Kidney (tissue), 13 donors: ENCODE measurements at regions not wholly inside any gene's neighbourhood (a gene's known extent, or its start where the extent isn't known, plus 50 kb on each side); places are given as distances from the start of the nearest gene placed in this dataset.
"Not testable (repeated sequence)": the region's sequence is repeated elsewhere in the genome, so short reads cannot be mapped to it uniquely, and the experiment has no call there.

Source experiments
- DNase-seq, 5 donors: peaks; one replicate each; pipeline ENCODE4 v3.0.0-alpha.2; 2013 to 2020
- FAIRE-seq: peaks from 2 replicates; lab custom pipeline; 2012; peaks lifted over from hg19 to GRCh38; lab: Jason Lieb, UNC
- H3K27ac ChIP-seq, 2 donors: one replicate each; pipeline ENCODE4 v1.7.0; 2013; ENCODE audit warnings: low read depth in 2 of 2, low read length in 2 of 2, inconsistent platforms in 1 of 2
- H3K27me3 ChIP-seq: one replicate; pipeline ENCODE4 v1.7.1; 2013; ENCODE audit warnings: low read length, inconsistent platforms; ENCODE audit not compliant: control insufficient read depth, insufficient read depth
- H3K36me3 ChIP-seq, 3 donors: one replicate each; pipeline versions ENCODE4 v1.7.0 to v1.7.1; 2013; ENCODE audit warnings: low read length in 3 of 3, control low read depth in 1 of 3, inconsistent platforms in 1 of 3; ENCODE audit not compliant: insufficient read depth in 3 of 3, control insufficient read depth in 2 of 3
- H3K4me1 ChIP-seq, 3 donors: one replicate each; pipeline versions ENCODE4 v1.7.0 to v1.7.1; 2013; ENCODE audit warnings: low read length in 3 of 3, inconsistent platforms in 1 of 3, low read depth in 1 of 3; ENCODE audit not compliant: control insufficient read depth in 2 of 3, insufficient read depth in 2 of 3
- H3K4me3 ChIP-seq, 3 donors: one replicate each; pipeline versions ENCODE4 v1.7.0 to v1.8.1; 2013; ENCODE audit warnings: low read length in 3 of 3, control low read depth in 1 of 3, inconsistent platforms in 1 of 3
- H3K9ac ChIP-seq, 3 donors: one replicate each; pipeline versions ENCODE4 v1.7.0 to v1.7.1; 2013; ENCODE audit warnings: low read length in 3 of 3, control low read depth in 1 of 3, inconsistent platforms in 1 of 3
- H3K9me3 ChIP-seq, 3 donors: one replicate each; pipeline versions ENCODE4 v1.7.0 to v1.7.1; 2013; ENCODE audit warnings: low read length in 3 of 3, control low read depth in 1 of 3, inconsistent platforms in 1 of 3; ENCODE audit not compliant: control insufficient read depth in 2 of 3, insufficient read depth in 1 of 3
- intact Hi-C: fragments of 100-400 bp; cut with DNase I; formaldehyde crosslinking; loops from one replicate; pipeline ENCODE4 v1.11.1; 2022
- TF ChIP-seq, protein P1 (sequence below): IDR thresholded peaks from 3 replicates; pipeline ENCODE4 v1.5.1; 2012; ENCODE audit warnings: mild to moderate bottlenecking, moderate library complexity, borderline replicate concordance; ENCODE audit not compliant: insufficient read depth; ENCODE audit errors: extremely low read depth
- donor health status: control.
- donor health status: control.
- donor health status: control.
- donor health status: control.
- donor health status: control.
- donor health status: DM: yes; HTN: yes; CAD: no.
- donor health status: Normal renal cell carcinoma (clear cell type).

GRCh38 chr14:40365305-40365704, 933.1 kb upstream of the FBXO33 start:
- intact Hi-C loops = no loop called here
- no peak overlapping the region for H3K27ac ChIP-seq
- no peaks in the 10 kb centered on the region for H3K4me1 ChIP-seq
- H3K4me3 ChIP-seq = no peak overlapping the region
- TF ChIP-seq, protein P1, sequence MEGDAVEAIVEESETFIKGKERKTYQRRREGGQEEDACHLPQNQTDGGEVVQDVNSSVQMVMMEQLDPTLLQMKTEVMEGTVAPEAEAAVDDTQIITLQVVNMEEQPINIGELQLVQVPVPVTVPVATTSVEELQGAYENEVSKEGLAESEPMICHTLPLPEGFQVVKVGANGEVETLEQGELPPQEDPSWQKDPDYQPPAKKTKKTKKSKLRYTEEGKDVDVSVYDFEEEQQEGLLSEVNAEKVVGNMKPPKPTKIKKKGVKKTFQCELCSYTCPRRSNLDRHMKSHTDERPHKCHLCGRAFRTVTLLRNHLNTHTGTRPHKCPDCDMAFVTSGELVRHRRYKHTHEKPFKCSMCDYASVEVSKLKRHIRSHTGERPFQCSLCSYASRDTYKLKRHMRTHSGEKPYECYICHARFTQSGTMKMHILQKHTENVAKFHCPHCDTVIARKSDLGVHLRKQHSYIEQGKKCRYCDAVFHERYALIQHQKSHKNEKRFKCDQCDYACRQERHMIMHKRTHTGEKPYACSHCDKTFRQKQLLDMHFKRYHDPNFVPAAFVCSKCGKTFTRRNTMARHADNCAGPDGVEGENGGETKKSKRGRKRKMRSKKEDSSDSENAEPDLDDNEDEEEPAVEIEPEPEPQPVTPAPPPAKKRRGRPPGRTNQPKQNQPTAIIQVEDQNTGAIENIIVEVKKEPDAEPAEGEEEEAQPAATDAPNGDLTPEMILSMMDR = no peak
- no peaks in the 10 kb centered on the region for H3K36me3 ChIP-seq
- no peaks in the 10 kb centered on the region for H3K27me3 ChIP-seq
- no peak for FAIRE-seq
- H3K9me3 ChIP-seq = no peaks in the 10 kb centered on the region
- no peak overlapping the region for H3K9ac ChIP-seq
- no peak for DNase-seq

DNA sequence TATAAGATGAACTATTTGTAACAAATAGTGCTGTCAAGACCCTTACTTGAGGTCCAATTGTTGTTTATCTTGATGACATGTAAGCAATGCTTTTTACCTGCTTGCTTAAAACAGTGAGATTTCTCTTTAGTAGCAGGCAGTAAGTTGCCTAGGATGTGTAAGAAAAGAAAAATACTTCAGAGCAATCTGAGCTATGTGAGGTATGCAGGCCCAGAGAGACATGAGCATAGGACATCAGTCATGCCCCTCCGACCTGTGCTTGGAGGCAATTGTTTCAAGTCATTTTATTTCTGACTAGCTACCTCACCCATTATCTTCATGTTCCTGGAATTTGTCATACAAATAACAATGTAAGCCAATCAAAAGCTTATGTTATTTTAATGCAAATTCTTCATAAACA, 930.6 kb upstream of the FBXO33 start:
- H3K4me3 ChIP-seq = no peak overlapping the region
- FAIRE-seq (no peak), DNase-seq (no peak)
- TF ChIP-seq, protein P1 = no peak
- H3K27ac ChIP-seq = no peak overlapping the region
- H3K9me3 ChIP-seq = no peaks in the 10 kb centered on the region
- H3K9ac ChIP-seq = no peak overlapping the region
- intact Hi-C loops = no loop called here
- H3K36me3 ChIP-seq = no peaks in the 10 kb centered on the region
- H3K27me3 ChIP-seq = no peaks in the 10 kb centered on the region
- no peaks in the 10 kb centered on the region for H3K4me1 ChIP-seq

DNA sequence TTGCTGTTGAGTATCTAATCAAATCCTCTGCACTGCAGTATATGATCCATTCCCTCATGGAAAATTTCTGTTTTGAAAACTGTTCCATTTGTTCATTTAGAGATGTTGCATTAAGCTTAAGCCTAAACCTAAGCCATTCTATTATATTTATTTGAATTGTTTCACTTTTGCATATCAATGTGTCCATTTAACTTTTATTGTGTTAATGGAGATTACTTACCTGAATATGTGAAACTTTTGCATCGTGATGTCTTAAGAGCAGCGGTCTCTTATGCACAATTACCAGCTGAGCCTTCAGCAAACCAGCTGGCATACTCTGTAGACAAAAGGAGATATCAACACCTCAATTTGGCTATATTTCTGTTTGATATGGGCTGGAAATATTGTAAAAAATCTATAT, 922.5 kb upstream of the FBXO33 start:
- no peaks in the 10 kb centered on the region for H3K36me3 ChIP-seq
- TF ChIP-seq, protein P1 = no peak
- H3K27me3 ChIP-seq = no peaks in the 10 kb centered on the region
- intact Hi-C loops = no loop called here
- no peak for DNase-seq
- H3K9me3 ChIP-seq = no peaks in the 10 kb centered on the region
- H3K9ac ChIP-seq = no peak overlapping the region
- no peak overlapping the region for H3K27ac ChIP-seq
- FAIRE-seq = no peak
- no peaks in the 10 kb centered on the region for H3K4me1 ChIP-seq
- H3K4me3 ChIP-seq = no peak overlapping the region

DNA sequence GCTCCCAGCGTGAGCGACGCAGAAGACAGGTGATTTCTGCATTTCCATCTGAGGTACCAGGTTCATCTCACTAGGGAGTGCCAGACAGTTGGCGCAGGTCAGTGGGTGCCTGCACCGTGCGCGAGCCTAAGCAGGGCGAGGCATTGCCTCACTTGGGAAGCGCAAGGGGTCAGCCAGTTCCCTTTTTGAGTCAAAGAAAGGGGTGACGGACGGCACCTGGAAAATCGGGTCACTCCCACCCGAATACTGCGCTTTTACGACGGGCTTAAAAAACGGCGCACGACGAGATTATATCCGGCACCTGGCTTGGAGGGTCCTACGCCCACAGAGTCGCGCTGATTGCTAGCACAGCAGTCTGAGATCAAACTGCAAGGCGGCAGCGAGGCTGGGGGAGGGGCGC, 915.9 kb upstream of the FBXO33 start:
- H3K27me3 ChIP-seq, H3K27ac ChIP-seq, DNase-seq, H3K36me3 ChIP-seq, intact Hi-C loops, H3K9me3 ChIP-seq, FAIRE-seq, H3K9ac ChIP-seq, H3K4me1 ChIP-seq, H3K4me3 ChIP-seq: not testable (repeated sequence)
